PFSK-1 (cell line): ENCODE measurements at regions not wholly inside any gene's neighbourhood (a gene's known extent, or its start where the extent isn't known, plus 50 kb on each side); places are given as distances from the start of the nearest gene placed in this dataset.

ENCODE experiments used
- POLR2AphosphoS5 ChIP-seq: IDR thresholded peaks from 2 replicates; pipeline ENCODE4 v1.6.1; 2012; ENCODE audit warnings: low read depth, mild to moderate bottlenecking, control low read depth, low read length, moderate library complexity
- REST ChIP-seq, 2 experiments: IDR thresholded peaks; 2 replicates each; pipeline versions ENCODE4 v1.6.1 to v1.8.0; 2011 to 2012; ENCODE audit warnings: low read depth in 2 of 2, low read length in 2 of 2, control low read depth in 1 of 2, inconsistent platforms in 1 of 2, mild to moderate bottlenecking in 1 of 2, moderate library complexity in 1 of 2; ENCODE audit not compliant: insufficient read depth in 1 of 2
- SIN3A ChIP-seq: IDR thresholded peaks from 2 replicates; pipeline ENCODE4 v1.6.1; 2012; ENCODE audit warnings: mild to moderate bottlenecking, low read length, moderate library complexity, borderline replicate concordance; ENCODE audit not compliant: insufficient read depth
- TAF1 ChIP-seq: IDR thresholded peaks from 2 replicates; pipeline ENCODE4 v1.6.1; 2012; ENCODE audit warnings: low read length, control low read depth, borderline replicate concordance; ENCODE audit not compliant: insufficient read depth

- TF ChIP-seq POLR2AphosphoS5 (no peak), TAF1 (no peak), SIN3A (no peak), REST (IDR thresholded peaks at IDR 0.05; ENCODE audit: insufficient read depth in 1 of 2, low read depth in 2 of 2, low read length in 2 of 2) (no peak)
These were observed 225.1 kb upstream of the ITGA4 start for GRCh38 chr2:181231886-181232621.
